PC-9 (cell line): ENCODE measurements at regions not wholly inside any gene's neighbourhood (a gene's known extent, or its start where the extent isn't known, plus 50 kb on each side); places are given as distances from the start of the nearest gene placed in this dataset.

ENCODE experiments used
- EZH2 ChIP-seq: fragments of 200-600 bp; sonication (generic); IDR thresholded peaks from 2 replicates; pipeline ENCODE4 v1.8.0; 2017; ENCODE audit warnings: antibody characterized with exemption, low read depth
- TF ChIP-seq, protein P1 (sequence below): fragments of 200-600 bp; sonication (generic); conservative IDR thresholded peaks from 2 replicates; pipeline ENCODE4 v1.6.1; 2017; ENCODE audit warnings: mixed run types, antibody characterized with exemption, mild to moderate bottlenecking, moderate library complexity

DNA sequence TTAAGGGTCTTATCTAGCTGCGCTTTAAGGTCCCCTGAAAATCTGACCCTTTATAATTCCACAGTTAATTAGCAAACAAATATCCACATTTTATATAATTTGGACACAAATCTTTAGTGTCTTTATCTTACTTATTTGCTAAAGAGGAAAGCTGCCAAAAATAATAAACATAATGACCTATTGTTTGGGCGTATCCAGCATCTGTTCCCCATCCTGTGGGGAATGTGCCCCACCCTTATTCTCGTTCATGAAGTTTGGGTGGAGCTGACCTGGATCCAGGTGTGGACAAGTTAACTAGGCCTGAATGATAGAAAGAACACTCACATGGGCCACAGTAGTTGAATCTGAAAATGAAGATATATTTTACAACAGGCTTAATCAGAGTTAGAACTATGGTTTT lies 218.3 kb downstream of the CRPPA start:
- TF ChIP-seq, protein P1, sequence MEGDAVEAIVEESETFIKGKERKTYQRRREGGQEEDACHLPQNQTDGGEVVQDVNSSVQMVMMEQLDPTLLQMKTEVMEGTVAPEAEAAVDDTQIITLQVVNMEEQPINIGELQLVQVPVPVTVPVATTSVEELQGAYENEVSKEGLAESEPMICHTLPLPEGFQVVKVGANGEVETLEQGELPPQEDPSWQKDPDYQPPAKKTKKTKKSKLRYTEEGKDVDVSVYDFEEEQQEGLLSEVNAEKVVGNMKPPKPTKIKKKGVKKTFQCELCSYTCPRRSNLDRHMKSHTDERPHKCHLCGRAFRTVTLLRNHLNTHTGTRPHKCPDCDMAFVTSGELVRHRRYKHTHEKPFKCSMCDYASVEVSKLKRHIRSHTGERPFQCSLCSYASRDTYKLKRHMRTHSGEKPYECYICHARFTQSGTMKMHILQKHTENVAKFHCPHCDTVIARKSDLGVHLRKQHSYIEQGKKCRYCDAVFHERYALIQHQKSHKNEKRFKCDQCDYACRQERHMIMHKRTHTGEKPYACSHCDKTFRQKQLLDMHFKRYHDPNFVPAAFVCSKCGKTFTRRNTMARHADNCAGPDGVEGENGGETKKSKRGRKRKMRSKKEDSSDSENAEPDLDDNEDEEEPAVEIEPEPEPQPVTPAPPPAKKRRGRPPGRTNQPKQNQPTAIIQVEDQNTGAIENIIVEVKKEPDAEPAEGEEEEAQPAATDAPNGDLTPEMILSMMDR: no peak
- no peak for TF ChIP-seq EZH2
